ENCODE measurements at regions not wholly inside any gene's neighbourhood (a gene's known extent, or its start where the extent isn't known, plus 50 kb on each side); places are given as distances from the start of the nearest gene placed in this dataset.

DNA sequence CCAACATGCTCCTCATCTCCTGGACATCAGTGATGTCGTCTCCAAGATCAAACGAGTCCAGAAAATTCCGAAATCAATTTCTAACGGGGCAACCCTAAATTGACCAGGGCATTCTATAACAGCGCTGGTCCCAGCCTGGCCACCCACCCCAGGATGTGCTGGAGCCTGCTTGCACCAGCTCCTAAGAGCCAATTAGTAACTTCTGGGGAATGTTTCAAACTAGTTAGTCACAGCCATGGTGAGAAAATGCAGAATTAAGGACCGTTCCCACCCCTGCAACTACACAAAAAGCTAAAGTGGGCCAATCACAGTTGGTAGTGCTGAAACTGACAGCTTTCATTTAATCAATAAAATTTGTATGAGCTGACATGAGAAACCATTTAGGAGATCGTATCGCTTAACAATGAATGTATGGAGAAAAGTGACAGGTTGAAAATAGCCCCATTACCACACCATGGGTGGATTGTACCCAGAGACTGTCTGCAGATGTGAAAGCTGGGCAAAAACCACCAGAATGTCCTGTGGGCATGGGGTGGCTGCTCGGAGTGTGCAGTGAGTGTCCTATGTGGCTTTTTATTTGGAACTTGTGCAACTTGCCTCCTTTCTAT lies 165.7 kb upstream of the AFDN start:
- H3K9me3 ChIP-seq (ENCODE audit: control insufficient read depth in 3 of 3, low read length in 3 of 3): no peaks in the 10 kb centered on the region
- H3K27ac ChIP-seq (ENCODE audit: low read depth, low read length): no peak overlapping the region
- peaks cover 0 to 2% (median 0%) of the 10 kb centered on the region in 3 donors for H3K27me3 ChIP-seq (ENCODE audit: control insufficient read depth in 3 of 3, insufficient read depth in 3 of 3, low read length in 3 of 3)
- no peaks in the 10 kb centered on the region for H3K36me3 ChIP-seq (ENCODE audit: control insufficient read depth in 3 of 3, insufficient read depth in 3 of 3, low read length in 3 of 3)
- no peak overlapping the region for H3K4me3 ChIP-seq (ENCODE audit: low read length in 3 of 3)
- peaks cover 0 to 4% (median 4%) of the 10 kb centered on the region in 3 donors for H3K4me1 ChIP-seq (ENCODE audit: control insufficient read depth in 3 of 3, insufficient read depth in 3 of 3, low read length in 3 of 3)
- no peak overlapping the region for H3K9ac ChIP-seq (ENCODE audit: low read depth in 1 of 3, low read length in 3 of 3)

DNA sequence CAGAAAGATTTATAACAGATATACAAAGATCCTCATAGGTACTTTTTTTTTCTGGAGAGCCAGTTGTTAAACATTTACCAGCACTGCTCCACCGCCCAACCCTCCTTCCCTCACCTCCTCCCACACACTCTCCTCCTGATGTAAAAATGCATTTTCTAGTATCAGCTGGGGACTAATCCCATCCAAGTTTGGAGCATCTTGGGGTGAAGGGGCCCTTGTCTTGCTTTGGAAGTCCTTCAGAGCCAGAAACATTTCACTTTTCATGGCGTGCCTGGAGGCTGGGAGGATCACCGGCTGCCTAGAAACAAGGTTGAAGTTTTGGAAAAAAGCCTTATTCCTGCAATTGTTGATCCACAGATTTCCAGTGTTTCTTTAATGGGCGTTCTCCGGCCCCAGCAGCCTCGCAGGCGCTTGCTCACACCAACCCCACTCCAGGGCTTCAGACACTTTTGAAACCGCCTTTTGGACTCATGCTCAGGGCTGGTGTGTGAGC lies 165.1 kb upstream of the AFDN start:
- Histone ChIP-seq H3K36me3 (ENCODE audit: control insufficient read depth in 3 of 3, insufficient read depth in 3 of 3, low read length in 3 of 3) (no peaks in the 10 kb centered on the region), H3K9me3 (ENCODE audit: control insufficient read depth in 3 of 3, low read length in 3 of 3) (no peaks in the 10 kb centered on the region), H3K4me1 (ENCODE audit: control insufficient read depth in 3 of 3, insufficient read depth in 3 of 3, low read length in 3 of 3) (peaks cover 0 to 4% (median 4%) of the 10 kb centered on the region in 3 donors), H3K27ac (ENCODE audit: low read depth, low read length) (no peak overlapping the region), H3K4me3 (ENCODE audit: low read length in 3 of 3) (no peak overlapping the region), H3K9ac (ENCODE audit: low read depth in 1 of 3, low read length in 3 of 3) (no peak overlapping the region), H3K27me3 (ENCODE audit: control insufficient read depth in 3 of 3, insufficient read depth in 3 of 3, low read length in 3 of 3) (peaks cover 0 to 2% (median 0%) of the 10 kb centered on the region in 3 donors)

- H3K27me3 ChIP-seq (ENCODE audit: control insufficient read depth in 3 of 3, insufficient read depth in 3 of 3, low read length in 3 of 3): peaks cover 0 to 2% (median 0%) of the 10 kb centered on the region in 3 donors
- H3K9me3 ChIP-seq (ENCODE audit: control insufficient read depth in 3 of 3, low read length in 3 of 3): no peaks in the 10 kb centered on the region
- peaks cover 0 to 4% (median 4%) of the 10 kb centered on the region in 3 donors for H3K4me1 ChIP-seq (ENCODE audit: control insufficient read depth in 3 of 3, insufficient read depth in 3 of 3, low read length in 3 of 3)
- H3K9ac ChIP-seq (ENCODE audit: low read depth in 1 of 3, low read length in 3 of 3): no peak overlapping the region
- no peak overlapping the region for H3K27ac ChIP-seq (ENCODE audit: low read depth, low read length)
- no peak overlapping the region for H3K4me3 ChIP-seq (ENCODE audit: low read length in 3 of 3)
- H3K36me3 ChIP-seq (ENCODE audit: control insufficient read depth in 3 of 3, insufficient read depth in 3 of 3, low read length in 3 of 3): no peaks in the 10 kb centered on the region
Observed at GRCh38 chr6:167662075-167662880, 164.4 kb upstream of the AFDN start.

DNA sequence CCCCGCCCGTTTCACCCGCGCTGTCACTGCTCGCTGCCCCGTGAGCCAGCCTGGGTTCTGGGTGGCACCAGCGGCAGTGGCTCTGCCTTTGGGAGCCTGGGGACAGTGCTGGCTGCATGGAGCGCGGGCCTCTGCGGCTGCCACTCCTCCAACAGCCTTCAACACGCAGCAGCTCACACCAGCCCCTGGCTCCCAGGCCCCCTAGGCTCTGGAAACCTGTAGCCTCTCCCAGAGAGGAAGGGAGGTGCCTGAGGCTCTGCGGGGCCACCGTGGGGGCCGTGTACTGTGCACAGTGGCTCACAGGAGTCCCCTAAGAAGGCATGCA lies 163.9 kb upstream of the AFDN start:
- Histone ChIP-seq H3K36me3 (ENCODE audit: control insufficient read depth in 3 of 3, insufficient read depth in 3 of 3, low read length in 3 of 3) (no peaks in the 10 kb centered on the region), H3K27me3 (ENCODE audit: control insufficient read depth in 3 of 3, insufficient read depth in 3 of 3, low read length in 3 of 3) (peaks cover 0 to 2% (median 0%) of the 10 kb centered on the region in 3 donors), H3K9ac (ENCODE audit: low read depth in 1 of 3, low read length in 3 of 3) (no peak overlapping the region), H3K9me3 (ENCODE audit: control insufficient read depth in 3 of 3, low read length in 3 of 3) (no peaks in the 10 kb centered on the region), H3K4me1 (ENCODE audit: control insufficient read depth in 3 of 3, insufficient read depth in 3 of 3, low read length in 3 of 3) (peaks cover 0 to 8% (median 4%) of the 10 kb centered on the region in 3 donors), H3K27ac (ENCODE audit: low read depth, low read length) (no peak overlapping the region), H3K4me3 (ENCODE audit: low read length in 3 of 3) (no peak overlapping the region)

DNA sequence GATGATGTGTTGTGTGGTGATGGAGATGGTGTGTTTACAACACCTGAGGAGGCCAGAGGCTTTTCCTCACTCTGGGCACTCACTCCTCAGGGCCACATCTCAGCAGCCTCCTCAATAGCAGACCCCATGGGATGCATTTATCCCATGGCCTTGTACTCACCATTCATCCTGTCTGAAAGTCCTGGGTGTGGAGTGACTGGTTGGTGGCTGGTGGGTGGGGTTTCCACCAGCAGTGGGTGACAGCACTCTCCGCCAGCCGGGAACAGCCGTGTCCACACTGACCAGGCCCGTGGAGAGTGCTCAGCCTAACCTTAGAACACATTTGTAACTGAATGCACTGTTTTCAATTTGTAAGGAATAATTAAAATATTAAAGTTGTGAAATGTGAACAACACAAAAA lies 163.4 kb upstream of the AFDN start:
- Histone ChIP-seq H3K27me3 (ENCODE audit: control insufficient read depth in 3 of 3, insufficient read depth in 3 of 3, low read length in 3 of 3) (peaks cover 0 to 2% (median 0%) of the 10 kb centered on the region in 3 donors), H3K9me3 (ENCODE audit: control insufficient read depth in 3 of 3, low read length in 3 of 3) (no peaks in the 10 kb centered on the region), H3K27ac (ENCODE audit: low read depth, low read length) (no peak overlapping the region), H3K36me3 (ENCODE audit: control insufficient read depth in 3 of 3, insufficient read depth in 3 of 3, low read length in 3 of 3) (no peaks in the 10 kb centered on the region), H3K4me3 (ENCODE audit: low read length in 3 of 3) (no peak overlapping the region), H3K4me1 (ENCODE audit: control insufficient read depth in 3 of 3, insufficient read depth in 3 of 3, low read length in 3 of 3) (peaks cover 2 to 13% (median 5%) of the 10 kb centered on the region in 3 donors), H3K9ac (ENCODE audit: low read depth in 1 of 3, low read length in 3 of 3) (no peak overlapping the region)

GRCh38 chr6:167663784-167664443 lies 162.8 kb upstream of the AFDN start:
- no peaks in the 10 kb centered on the region for H3K36me3 ChIP-seq (ENCODE audit: control insufficient read depth in 3 of 3, insufficient read depth in 3 of 3, low read length in 3 of 3)
- no peak overlapping the region for H3K27ac ChIP-seq (ENCODE audit: low read depth, low read length)
- peaks cover 0 to 2% (median 0%) of the 10 kb centered on the region in 3 donors for H3K27me3 ChIP-seq (ENCODE audit: control insufficient read depth in 3 of 3, insufficient read depth in 3 of 3, low read length in 3 of 3)
- no peak overlapping the region for H3K4me3 ChIP-seq (ENCODE audit: low read length in 3 of 3)
- H3K9ac ChIP-seq (ENCODE audit: low read depth in 1 of 3, low read length in 3 of 3): no peak overlapping the region
- H3K9me3 ChIP-seq (ENCODE audit: control insufficient read depth in 3 of 3, low read length in 3 of 3): no peaks in the 10 kb centered on the region
- H3K4me1 ChIP-seq (ENCODE audit: control insufficient read depth in 3 of 3, insufficient read depth in 3 of 3, low read length in 3 of 3): peaks cover 7 to 19% (median 9%) of the 10 kb centered on the region in 3 donors

DNA sequence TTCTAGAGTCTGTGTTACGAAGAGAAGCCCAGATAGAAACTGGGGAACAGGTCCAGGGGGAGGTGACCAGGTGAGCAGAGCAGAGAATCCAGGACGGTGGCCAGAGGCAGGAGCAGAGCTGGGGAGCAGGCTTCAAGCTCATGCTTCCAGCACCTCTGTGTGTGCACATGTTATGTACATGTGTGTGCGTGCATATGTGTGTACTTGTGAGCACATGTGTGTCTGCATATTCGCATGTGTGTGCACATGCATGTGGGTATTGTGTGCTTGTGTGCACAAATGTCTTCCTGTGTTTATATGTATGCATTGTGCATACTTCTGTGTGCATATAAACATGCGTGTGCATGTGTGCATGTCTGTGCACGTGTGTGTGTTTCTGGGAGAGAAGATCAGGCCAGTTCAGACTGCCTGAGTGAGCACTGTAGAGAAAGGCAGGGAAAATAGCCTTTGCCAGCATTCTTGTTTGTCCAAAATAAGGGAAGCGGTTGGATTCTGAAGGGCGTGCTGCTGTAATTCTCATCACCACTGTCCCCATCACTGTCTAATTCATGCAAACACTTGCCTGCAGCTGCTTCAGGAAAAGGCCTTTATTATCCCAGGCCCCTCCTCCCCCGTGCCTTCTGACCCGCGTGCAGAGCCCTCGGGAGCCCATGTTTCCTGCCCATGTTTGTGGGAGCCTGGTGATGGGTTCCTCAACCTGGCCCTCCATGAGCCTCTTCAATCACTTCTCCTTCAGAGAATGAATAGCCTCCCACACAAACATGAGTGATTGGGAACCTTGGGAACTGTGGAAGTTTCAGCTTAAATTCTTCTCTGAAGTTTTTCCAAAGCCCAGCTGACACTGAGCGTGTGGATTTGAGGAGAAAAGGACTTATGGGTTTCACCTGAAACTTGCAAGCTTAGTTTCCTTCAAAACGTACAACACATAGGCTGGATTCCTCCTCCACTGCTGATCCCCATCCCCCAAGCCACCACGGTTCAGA lies 161.7 kb upstream of the AFDN start:
- Histone ChIP-seq H3K27me3 (ENCODE audit: control insufficient read depth in 3 of 3, insufficient read depth in 3 of 3, low read length in 3 of 3) (peaks cover 0 to 2% (median 0%) of the 10 kb centered on the region in 3 donors), H3K4me1 (ENCODE audit: control insufficient read depth in 3 of 3, insufficient read depth in 3 of 3, low read length in 3 of 3) (peaks cover 7 to 22% (median 9%) of the 10 kb centered on the region in 3 donors), H3K9ac (ENCODE audit: low read depth in 1 of 3, low read length in 3 of 3) (no peak overlapping the region), H3K27ac (ENCODE audit: low read depth, low read length) (no peak overlapping the region), H3K9me3 (ENCODE audit: control insufficient read depth in 3 of 3, low read length in 3 of 3) (no peaks in the 10 kb centered on the region), H3K36me3 (ENCODE audit: control insufficient read depth in 3 of 3, insufficient read depth in 3 of 3, low read length in 3 of 3) (no peaks in the 10 kb centered on the region), H3K4me3 (ENCODE audit: low read length in 3 of 3) (no peak overlapping the region)

- Histone ChIP-seq H3K36me3 (ENCODE audit: control insufficient read depth in 3 of 3, insufficient read depth in 3 of 3, low read length in 3 of 3) (no peaks in the 10 kb centered on the region), H3K4me1 (ENCODE audit: control insufficient read depth in 3 of 3, insufficient read depth in 3 of 3, low read length in 3 of 3) (peaks cover 7 to 24% (median 9%) of the 10 kb centered on the region in 3 donors), H3K4me3 (ENCODE audit: low read length in 3 of 3) (no peak overlapping the region), H3K27me3 (ENCODE audit: control insufficient read depth in 3 of 3, insufficient read depth in 3 of 3, low read length in 3 of 3) (peaks cover 0 to 2% (median 0%) of the 10 kb centered on the region in 3 donors), H3K27ac (ENCODE audit: low read depth, low read length) (no peak overlapping the region), H3K9me3 (ENCODE audit: control insufficient read depth in 3 of 3, low read length in 3 of 3) (no peaks in the 10 kb centered on the region), H3K9ac (ENCODE audit: low read depth in 1 of 3, low read length in 3 of 3) (no peak overlapping the region)
Observed at GRCh38 chr6:167665698-167666330, 160.9 kb upstream of the AFDN start.

Measured in skeletal muscle tissue (tissue), 3 donors.